GM21825 (cell line): ENCODE measurements at regions not wholly inside any gene's neighbourhood (a gene's known extent, or its start where the extent isn't known, plus 50 kb on each side); places are given as distances from the start of the nearest gene placed in this dataset.

Source experiments
- ATAC-seq: cut with Tn5 transposase; IDR thresholded peaks from one replicate; pipeline ENCODE4 v1.9.1; 2021; ENCODE audit warnings: mild to moderate bottlenecking, moderate library complexity; ENCODE audit not compliant: unreplicated experiment

GRCh38 chr1:187413405-187414169 is 584.8 kb downstream of the PLA2G4A start:
- no peak for ATAC-seq

DNA sequence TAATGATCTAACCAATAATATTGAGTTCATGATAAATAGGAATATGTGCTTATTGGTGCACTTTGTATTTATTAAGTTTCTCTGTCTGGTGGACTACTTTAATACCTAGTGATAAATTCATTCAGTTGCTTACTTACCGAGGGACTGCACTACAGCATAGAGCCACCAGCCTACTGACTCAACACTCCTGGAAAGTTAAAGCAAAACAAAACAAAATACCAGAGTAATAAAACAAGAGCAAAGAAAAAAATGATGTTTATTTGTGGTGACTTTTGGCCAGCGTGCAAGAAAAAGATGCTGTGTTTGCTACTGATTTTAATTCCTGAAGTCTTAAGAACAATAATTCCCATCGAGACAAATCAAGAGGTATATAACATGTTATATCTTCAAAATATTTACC is 586.3 kb downstream of the PLA2G4A start:
- ATAC-seq, result no peak

- no peak for ATAC-seq
Measured at GRCh38 chr1:187417520-187417919, 588.8 kb downstream of the PLA2G4A start.

DNA sequence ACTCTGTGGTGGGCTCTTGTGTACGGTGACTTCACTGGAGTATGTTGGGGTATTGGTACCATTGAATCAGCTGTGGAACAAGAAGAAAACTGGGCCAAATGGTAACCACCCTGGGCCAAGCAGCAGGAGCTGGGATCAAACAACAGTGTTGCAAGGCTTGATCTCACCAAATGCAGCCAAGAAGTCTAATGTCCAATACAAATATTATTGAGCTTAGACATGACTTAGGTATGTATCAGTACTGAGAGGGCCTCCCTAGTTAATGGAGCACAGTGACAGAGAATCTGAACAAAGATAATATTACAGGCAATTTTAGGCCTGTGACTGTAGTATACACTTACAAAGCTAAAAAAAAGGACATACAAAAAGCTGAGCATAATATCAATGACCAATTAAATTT is 604.8 kb downstream of the PLA2G4A start:
- no peak for ATAC-seq

GRCh38 chr1:187442603-187443002 is 613.9 kb downstream of the PLA2G4A start:
- no peak for ATAC-seq

DNA sequence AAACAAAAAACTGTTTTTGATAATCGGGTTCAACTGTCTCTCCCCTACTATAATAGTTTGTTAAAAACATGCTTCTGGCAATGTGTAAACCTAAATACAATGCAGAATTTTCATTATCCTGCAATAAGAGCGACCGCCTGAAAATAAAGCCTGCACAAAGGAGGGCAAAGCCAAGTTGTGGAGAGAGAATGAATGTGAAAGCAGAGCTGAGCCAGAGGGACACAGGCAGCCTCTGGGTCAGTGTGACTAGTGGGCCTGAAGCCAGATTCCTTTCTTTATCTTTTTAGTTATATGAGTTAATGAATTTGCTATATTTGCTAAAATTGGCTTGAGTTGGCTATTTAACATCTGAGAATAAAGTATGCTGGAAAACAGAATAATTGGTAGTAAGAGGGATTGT is 615.2 kb downstream of the PLA2G4A start:
- ATAC-seq, result no peak

- no peak for ATAC-seq
Measured at GRCh38 chr1:187445066-187445465, 616.3 kb downstream of the PLA2G4A start.

DNA sequence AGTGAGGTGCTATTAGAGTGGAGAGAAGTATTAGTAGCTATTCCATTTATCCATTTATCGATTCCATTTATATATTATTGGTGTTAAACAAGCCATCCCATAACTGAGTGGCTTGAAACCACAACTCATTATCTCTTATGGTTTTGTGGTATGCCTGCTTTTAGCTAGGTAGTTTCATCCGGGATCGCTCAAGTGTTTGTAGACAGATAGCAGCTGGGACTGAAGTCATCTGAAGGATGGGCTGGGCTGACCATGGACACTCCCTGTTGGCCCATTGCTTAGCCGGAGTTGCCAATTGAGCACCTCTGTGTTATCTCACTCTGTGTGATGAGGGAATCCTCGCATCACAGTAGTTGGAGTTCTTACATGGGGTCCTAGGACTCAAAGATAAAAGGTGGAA is 622.5 kb downstream of the PLA2G4A start:
- ATAC-seq, result no peak

- no peak for ATAC-seq
Measured at GRCh38 chr1:187454010-187454409, 625.3 kb downstream of the PLA2G4A start.

DNA sequence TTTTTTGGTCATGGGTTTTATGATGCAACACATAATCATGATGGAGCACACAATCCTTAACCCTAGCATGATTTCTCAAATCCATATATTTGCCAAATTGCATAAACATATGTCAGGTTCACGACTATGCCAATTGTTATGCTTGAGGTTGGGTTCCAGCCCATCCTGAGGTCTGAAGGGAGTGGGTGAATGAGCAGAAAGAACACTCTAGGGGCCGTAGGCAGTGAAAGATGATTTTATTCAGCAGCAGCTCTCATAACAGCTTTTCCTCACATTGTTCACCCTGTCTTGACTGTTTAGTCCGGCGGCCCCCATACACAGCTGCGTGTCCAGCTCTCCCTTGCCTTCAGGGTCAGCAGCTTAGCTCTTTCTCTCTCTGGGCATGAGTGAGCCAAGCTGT is 627.7 kb downstream of the PLA2G4A start:
- ATAC-seq, result no peak

DNA sequence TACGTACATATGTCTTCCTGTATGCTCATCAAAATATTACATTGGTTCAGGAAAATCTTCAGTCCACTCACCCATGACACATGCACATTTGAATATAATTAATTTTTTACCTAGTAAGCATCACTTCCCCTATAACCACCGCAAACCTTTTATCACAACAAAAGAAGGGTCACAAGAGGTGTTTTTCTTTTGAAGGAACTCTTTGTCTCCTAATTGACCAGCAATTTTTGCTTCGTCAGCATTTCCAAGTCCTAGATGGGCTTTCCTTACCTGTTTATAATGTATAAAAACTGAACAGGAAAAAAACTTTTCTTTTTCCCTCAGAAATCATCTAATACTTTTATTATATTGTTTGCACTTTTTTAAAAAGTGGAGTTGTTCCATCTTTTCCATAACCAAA is 631.3 kb downstream of the PLA2G4A start:
- ATAC-seq, result no peak

DNA sequence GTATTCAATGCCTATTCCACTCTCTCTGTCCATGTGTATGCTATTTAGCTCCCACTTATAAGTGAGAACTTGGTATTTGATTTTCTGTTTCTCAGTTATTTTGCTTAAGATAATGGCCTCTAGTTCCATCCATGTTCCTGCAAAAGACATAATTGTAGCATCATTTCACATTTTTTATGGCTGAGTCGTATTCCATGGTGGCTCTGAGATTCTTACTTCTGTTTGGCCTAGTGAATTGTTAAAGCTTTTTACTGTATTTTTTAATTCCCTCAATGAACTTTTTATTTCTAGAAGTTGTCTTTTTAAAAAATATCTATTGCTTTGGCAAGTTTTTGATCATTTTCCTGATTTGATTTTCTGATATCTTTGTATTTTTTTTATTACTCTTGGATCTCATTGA is 635.6 kb downstream of the PLA2G4A start:
- no peak for ATAC-seq

DNA sequence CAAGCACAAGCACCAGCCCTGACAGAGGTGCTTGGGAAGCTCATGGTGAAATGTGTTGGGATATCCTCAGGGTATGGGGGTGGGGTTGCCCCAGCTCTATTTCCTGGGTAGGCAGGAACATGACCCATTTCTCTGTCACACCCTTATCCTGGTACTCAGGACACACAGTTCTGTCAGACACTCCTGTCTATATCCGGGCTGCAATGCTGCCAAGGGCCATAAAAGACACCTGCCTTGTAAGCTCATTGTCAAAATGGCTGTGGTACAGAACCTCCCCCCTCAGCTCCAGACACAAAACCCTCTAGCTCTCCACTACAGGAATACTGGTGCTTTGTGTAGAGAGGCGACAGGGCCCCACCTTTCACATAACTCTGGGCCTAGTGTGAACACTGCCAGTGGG is 636.7 kb downstream of the PLA2G4A start:
- ATAC-seq, result no peak

- ATAC-seq, result no peak
Measured at GRCh38 chr1:187469836-187470235, 641.1 kb downstream of the PLA2G4A start.

DNA sequence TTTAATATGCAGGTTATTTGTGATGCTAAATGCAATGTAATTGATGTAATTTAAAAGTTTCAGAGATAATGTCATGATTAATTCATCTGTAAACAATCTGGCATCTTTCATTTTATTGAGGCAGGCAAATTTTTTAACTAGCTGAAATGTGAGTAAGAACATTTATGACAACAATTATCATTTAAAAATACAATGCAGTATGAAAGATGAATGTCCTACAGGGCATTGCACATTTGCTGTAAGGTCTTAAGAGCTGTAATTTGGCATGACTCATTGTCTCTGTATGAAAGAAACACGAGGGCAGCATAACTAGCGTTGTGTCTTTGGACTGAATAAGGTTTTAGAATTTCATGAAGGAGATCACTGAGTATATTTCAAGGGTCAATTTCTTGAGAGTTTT is 642.8 kb downstream of the PLA2G4A start:
- no peak for ATAC-seq

DNA sequence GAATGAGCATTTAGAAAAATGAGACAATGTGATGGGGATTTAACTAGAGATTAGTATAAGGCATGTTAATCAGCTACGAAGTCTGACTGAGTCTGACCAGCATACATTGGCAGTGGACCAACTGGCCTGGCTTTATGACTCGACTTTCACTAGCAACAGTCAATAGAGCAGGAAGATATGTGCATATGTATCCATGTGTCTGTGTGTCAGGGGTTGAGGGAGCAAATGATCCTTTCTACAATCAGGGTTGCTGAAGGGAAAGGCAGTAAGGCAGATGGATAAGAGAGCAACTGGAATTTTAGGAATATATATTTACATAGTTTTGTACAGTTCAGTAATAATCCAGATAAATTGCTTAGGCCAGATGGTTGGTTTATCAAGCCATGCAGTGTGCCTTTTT is 645.6 kb downstream of the PLA2G4A start:
- no peak for ATAC-seq

GRCh38 chr1:187476671-187477070 is 647.9 kb downstream of the PLA2G4A start:
- no peak for ATAC-seq

- ATAC-seq, result no peak
Measured at GRCh38 chr1:187477103-187477502, 648.4 kb downstream of the PLA2G4A start.

- ATAC-seq, result no peak
Measured at GRCh38 chr1:187477535-187477934, 648.8 kb downstream of the PLA2G4A start.

- no peak for ATAC-seq
Measured at GRCh38 chr1:187481581-187482148, 652.9 kb downstream of the PLA2G4A start.

DNA sequence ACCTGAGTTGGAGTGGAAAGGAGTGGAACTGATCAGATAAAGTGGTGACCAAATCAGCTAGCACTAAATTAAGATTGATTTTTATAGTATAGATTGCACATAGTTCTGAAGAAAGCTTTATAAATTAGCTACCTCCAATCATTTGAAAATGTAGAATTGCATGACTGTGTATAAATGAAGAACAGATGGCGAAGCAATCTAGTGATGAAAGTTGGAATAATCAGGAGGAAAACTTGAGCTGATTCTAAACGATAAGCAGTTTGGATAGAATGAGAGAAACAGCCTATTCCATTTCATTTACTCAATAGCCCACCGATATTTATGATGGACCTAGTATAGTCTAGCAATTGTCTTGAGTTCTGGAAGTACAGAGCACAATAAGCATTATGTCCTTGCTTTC is 661.5 kb downstream of the PLA2G4A start:
- ATAC-seq, result no peak

GRCh38 chr1:187491082-187491720 is 662.5 kb downstream of the PLA2G4A start:
- ATAC-seq, result no peak
